NCI-H774 (cell line): ENCODE measurements at regions not wholly inside any gene's neighbourhood (a gene's known extent, or its start where the extent isn't known, plus 50 kb on each side); places are given as distances from the start of the nearest gene placed in this dataset.
"Not testable (repeated sequence)": the region's sequence is repeated elsewhere in the genome, so short reads cannot be mapped to it uniquely, and the experiment has no call there.

ENCODE experiments used
- DNase-seq: peaks from one replicate; lab custom pipeline; 2025; lab: John Stamatoyannopoulos, UW

GRCh38 chr18:30623401-30624065, 419.0 kb downstream of the DSC3 start:
- no peak for DNase-seq

DNA sequence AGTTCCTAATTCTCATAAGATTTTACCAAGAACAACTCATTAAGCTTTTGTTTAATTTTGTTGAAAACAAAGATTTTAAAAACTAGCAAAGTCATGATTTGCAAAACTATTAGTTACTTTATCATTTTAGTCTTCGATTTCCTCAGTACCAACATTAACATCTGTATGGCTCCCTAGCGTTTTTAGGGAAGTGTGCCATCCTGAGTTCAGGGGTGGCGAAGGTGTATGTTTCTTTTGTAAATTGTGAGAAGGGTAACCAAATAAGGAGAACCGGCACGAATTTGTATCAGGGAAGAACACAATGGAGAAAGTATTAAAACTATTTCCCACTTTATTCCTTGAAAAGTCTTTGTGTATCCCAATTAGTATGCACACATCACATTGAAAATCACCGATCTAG, 419.9 kb downstream of the DSC3 start:
- DNase-seq = no peak

- no peak for DNase-seq
Measured at GRCh38 chr18:30622104-30622503, 420.4 kb downstream of the DSC3 start.

DNA sequence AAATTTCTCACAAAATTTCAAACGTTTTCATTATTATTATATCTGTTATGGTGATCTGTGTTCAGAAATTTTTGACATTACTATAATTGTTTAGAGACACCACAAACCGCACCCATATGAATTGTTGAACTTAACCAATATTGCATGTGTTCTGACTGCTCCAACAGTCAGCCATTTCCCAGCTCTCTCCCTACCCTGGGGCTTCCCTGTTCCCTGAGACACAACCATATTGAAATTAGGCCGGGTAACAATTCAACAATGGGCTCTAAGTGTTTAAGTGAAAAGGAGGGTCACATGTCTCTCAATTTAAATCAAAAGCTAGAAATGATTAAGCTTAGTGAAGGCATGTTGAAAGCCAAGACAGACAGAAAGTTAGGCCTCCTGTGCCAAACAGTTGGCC, 424.0 kb downstream of the DSC3 start:
- no peak for DNase-seq

GRCh38 chr18:30616414-30616813, 426.1 kb downstream of the DSC3 start:
- DNase-seq = no peak

DNA sequence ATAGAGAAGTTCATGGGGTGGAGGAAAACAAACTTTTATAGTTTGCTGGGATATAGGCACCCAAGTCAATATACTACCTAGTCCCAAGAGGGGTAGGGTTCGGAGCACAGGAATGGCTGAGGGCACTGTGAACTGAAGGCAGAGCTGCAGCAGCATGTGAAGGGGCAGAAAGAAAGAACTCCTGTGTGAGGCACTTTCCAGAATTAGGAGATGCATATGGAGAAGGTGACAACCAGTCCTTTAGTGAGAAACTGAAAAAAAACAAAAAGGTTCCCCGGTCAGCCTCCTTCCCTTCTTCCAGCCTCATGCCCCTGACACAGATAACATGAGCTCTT, 429.1 kb downstream of the DSC3 start:
- no peak for DNase-seq

DNA sequence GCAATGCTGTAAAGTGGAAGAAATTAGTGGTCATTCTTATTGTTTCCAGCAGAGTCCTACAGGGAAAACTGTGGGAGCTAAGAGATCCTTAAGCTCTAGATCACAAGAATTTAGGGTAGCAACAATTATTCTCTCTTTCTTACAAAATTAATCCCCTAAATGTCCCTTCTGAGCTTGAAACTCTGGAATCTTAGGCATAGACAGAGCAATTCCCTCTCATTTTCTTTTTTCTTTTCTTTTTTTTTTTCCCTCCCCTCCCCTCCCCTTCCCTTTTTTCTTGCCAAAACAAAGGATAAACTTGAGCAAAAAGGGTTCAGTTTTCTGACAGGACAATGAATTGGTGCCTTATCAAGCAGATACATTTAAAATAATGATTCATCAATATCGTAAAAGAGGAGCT, 441.0 kb downstream of the DSC3 start:
- DNase-seq = no peak

GRCh38 chr18:30597202-30597601, 445.3 kb downstream of the DSC3 start:
- DNase-seq = no peak

DNA sequence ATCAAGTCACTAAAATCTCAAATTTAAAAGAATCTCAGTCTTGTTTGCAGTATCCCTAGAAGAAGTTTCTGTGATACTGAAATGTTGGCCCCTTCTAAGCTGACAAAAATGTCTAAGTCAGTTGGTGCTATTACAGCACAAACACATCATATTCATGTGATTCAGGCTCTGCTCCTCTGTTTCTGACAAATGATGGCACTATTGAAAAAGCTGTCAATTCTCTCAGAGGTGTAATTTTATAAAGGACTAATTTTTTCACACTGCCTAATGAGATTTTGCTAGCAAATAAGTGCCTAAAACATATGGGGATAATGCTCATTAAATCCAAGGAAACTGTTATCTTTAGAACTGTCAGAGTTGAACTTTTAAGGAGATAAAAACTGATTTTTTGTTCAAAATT, 445.9 kb downstream of the DSC3 start:
- no peak for DNase-seq

DNA sequence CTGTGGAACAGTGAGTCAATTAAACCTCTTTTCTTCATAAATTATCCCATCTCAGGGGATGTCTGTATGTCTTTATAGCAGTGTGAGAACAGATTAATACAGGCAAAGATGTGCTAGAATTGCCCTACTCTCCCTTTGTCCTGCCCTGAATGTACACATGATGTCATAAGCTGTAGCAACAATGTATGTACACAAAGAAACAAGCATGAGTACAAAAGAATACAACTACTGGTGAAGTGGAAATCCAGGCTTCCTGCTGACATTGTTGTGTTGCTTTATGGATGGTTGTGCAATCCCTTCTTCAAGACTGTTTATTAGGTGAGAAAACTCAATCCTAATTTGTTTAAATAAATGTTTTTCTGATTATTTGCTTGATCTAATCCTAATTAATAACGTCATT, 446.6 kb downstream of the DSC3 start:
- no peak for DNase-seq

GRCh38 chr18:30594911-30595310, 447.6 kb downstream of the DSC3 start:
- not testable (repeated sequence) for DNase-seq

- no peak for DNase-seq
Measured at GRCh38 chr18:30591462-30591861, 451.1 kb downstream of the DSC3 start.

GRCh38 chr18:30588673-30589164, 453.8 kb downstream of the DSC3 start:
- no peak for DNase-seq

DNA sequence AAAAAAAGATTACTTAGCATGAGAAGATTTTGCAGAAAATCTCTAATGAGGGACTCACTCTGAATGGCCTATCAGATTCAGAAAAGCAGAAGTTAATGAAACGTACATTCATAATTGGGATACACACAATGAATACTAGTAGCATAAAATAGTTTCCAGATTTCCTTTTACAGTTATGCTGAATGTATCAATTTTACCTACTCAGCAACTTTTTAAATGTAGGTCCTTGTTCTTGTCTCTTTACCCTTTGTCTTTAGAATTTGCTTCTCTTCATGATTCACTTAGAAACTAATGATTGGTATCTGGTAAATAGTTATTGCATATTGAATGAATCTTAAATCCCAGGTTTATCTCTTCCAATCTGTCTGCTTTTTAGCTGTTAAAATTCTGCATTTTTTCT, 458.8 kb downstream of the DSC3 start:
- DNase-seq = no peak

DNA sequence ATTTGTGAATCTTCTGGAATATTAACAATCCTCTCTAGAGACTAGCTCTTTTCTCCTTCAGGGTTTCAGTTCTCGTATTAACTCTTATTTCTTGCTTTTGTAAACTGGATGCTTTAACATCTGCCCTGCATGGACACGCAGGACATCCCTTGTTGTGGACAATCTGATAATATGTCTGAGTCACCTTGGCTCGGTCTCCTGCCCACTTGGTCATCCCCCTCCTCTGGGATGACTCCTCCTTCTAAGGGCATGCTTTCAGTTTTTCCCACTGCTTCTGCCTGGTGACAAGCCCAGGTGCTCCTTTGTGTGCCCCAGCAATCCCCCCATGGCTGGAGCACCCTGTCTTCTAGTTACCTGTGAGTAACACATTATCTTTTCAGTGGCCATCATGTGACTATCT, 460.5 kb downstream of the DSC3 start:
- no peak for DNase-seq

DNA sequence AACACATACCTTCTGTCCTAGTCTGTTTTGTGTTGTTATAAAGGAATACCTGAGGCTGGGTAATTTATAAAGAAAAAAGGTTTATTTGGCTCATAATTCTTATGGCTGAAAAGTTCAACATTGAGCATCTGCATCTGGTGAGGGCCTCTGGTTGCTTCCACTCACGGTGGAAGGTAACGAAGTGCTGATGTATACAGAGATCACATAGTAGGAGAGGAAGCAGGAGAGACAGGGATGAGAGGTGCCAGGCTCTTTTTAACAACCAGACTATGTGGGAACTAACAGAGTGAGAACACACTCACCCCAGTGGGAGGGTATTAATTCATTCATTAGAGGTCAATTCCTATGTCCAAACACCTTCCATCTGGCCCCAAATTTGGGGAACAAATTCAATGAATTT, 463.8 kb downstream of the DSC3 start:
- no peak for DNase-seq

DNA sequence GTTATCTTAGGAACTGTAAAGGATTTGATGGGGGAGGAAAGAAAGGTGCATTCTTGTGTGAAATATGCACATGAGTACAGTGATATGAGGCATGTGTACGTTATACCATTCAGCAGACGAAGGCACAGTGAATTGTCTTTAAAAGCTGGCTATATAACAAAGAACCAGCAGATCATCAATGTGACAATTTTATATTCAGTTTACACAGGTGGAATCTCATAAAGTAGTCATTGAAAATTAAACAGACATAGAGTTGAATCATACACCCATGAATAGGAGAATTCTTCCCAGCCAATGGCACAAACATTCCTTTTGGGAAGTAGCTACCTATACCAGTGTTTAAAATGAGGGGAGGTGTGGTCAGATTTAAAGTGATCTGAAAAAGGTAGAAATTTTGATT, 470.3 kb downstream of the DSC3 start:
- no peak for DNase-seq

GRCh38 chr18:30568333-30568732, 474.2 kb downstream of the DSC3 start:
- no peak for DNase-seq

GRCh38 chr18:30566877-30567276, 475.7 kb downstream of the DSC3 start:
- no peak for DNase-seq

DNA sequence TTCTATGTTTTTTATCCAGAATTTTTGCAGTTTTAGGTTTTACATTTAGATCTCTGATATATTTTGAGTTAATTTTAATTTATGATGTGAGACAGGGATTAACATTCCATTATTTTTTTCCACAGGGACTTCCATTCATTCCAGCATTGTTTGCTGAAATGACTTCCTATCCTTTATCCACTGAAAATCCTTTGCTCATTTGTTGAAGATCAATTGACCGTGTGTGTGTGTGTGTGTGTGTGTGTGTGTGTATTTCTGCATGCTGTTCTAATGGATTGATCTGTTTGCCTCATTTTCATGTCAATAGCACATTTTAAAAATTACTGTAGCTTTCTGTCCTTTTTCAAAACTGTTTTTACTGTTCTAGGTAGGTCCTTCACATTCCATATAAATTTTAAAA, 480.3 kb downstream of the DSC3 start:
- DNase-seq = no peak

DNA sequence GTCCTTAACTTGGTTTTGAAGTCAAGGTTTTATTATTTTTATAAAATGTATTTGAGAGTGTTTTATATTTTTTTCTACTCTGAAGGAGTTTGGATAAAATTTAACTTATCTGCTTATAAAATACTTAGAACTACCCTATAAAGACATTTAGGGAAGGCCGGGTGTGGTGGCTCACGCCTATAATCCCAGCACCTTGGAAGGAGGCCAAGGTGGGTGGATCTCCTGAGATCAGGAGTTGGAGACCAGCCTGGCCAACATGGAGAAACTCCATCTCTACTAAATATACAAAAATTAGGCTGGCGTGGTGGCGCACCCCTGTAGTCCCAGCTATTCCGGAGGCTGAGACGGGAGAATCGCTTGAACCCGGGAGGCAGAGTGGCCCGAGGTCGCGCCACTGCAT, 486.4 kb downstream of the DSC3 start:
- DNase-seq = no peak

DNA sequence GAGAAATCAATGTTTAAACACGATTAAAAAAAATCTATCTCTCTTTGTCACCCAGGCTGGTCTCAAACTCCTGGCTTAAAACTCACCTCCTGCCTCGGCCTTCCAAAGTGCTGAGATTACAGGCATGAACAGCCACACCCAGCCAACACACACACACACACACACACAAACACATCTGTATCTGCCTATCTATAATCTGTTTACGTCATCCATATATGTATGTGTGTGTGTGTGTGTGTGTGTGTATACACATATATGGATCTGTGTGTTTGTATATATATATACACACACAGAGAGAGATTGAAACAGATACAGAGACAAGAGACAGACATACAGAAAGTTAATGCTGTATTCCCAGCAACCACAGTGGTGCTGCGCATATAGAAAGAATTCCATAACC, 497.1 kb downstream of the DSC3 start:
- DNase-seq = no peak

DNA sequence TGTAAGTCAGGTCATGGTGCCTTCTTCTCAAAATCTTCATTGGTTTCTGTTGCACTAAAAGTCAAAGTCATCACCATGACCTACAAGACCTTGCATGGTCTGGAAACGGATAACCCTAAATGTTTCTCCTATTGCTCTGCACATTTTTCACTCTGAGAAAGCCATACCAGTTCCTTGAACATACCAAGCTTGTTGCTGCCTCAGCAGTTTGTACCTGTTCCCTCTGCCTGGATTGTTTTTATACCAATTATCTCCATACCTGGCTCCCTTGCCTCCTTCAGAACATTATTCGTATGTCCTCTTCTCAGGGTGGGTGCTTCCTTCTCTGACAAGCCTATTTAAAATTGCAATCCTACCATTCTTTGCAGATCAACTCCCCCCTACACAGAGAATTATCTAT, 498.4 kb downstream of the DSC3 start:
- DNase-seq = no peak

DNA sequence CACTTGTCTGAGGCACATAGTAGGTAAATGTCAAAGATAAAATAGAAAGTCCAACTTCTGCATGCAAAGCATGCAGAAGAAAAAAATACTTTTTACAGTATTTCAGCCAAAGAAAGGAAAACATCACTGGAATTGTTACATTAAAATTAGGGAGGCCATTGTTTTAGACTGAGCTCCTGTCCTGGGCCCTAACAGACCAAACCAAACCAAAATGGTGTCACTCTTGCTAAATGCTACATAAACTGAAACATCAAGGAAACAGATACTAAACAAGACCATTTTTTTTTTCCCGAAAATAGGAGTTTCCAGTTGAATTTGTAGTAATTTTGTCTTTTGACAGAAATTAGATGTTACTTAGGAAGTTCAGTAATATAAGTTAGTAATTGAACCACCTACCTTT, 508.8 kb downstream of the DSC3 start:
- DNase-seq = no peak

GRCh38 chr18:30527917-30528316, 514.6 kb downstream of the DSC3 start:
- DNase-seq = no peak
